Fibroblast of skin of right quadriceps (primary cell): ENCODE measurements at regions not wholly inside any gene's neighbourhood (a gene's known extent, or its start where the extent isn't known, plus 50 kb on each side); places are given as distances from the start of the nearest gene placed in this dataset.

Source experiments
- DNase-seq: peaks from one replicate; pipeline ENCODE4 v3.0.0-alpha.2; 2013

DNA sequence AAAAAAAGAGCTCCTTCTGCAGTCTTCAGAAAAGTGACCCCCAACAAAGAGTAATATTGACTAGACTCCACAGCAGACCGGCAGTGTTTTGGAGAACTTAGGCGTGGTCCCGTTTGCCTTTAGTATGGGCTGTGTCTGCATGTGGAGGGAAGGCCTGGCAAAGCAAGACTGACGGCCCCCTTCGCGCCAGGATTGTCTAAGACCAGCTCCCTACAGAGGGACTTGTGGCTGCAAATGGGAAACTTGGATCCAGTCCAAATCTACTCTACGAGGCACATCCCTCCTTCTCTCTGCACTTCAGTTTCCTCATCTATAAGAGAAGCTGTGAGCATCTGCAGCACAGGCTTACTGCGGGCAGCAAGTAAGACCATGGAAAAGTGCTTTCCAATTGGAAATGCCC, 350.0 kb downstream of the ZNF536 start:
- no peak for DNase-seq

DNA sequence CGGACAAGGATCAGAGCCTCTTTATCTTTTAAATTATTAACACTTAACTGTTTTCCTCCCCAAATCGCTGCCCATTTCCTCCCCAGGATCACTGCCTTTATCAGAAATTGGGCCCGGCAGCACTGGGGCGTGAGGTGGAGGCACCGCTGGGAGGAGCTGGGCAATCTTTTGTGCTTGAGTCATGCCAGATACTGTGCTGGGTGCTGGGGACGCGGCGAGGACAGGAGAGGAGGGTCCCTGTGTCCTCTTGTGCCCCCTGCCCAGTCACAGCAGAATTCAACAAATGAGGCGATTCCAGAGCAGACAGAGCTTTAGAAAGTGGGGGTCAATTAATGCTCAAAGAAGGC, 347.8 kb downstream of the ZNF536 start:
- peak; percentile 31 for DNase-seq

DNA sequence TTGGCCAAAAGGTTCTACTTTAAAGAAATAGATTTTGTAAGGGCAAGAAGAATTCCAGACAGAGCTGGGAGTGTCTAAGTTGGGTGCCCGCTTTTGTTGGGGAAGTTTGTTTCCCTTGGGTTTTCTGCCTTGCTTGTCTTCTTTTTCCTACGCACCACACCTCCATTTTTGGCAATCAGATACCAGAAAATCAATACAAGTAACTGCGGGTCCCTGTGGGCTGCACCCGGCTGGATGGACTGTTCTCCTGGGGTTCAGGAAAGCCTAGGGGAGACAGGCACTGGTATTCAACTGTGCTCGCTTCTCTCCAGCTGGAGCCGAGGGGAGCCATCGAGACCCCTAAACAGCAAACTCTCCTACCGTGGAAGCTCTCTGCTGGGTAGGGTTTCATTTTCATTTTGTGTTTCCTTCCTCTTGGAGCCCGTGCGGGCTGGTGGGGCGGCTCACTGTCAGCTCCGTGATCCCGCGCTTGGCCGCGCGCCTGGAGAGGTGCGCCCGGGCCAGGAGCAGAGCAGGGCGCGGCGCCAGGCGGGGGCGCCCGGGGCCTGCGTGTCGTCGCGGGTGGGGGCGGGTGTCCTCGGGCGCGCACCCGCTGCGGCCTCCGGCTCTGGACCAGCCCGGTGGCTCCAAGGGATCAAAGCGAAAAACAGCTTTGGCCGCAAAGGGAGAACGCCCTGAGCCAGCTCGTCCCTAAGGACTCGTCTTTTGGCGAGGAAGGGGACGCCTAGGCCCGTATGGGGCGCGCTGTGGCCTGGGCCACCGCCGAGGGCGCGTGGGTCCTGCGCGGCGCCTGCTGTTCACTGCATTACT, 347.2 kb downstream of the ZNF536 start:
- peak; percentile 61 for DNase-seq

DNA sequence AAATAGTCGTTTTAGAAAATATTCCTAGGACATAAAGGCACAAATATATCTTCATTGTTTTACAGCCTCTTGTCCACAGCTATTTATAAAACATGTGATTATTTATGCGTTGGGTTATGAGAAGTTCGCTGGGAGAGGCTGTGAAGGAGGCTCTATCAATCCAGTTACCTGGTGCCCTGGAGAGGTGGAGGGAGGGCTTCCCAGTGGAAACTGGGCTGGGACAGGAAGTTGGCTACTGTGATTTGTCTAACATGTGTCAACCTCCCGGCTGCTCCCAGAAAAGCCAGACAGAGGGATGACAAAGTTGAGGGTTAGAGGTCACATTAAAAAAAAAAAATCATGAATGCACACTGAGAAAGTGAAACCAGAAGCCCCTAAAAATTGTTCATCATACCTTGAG, 346.5 kb downstream of the ZNF536 start:
- peak; percentile 4 for DNase-seq

DNA sequence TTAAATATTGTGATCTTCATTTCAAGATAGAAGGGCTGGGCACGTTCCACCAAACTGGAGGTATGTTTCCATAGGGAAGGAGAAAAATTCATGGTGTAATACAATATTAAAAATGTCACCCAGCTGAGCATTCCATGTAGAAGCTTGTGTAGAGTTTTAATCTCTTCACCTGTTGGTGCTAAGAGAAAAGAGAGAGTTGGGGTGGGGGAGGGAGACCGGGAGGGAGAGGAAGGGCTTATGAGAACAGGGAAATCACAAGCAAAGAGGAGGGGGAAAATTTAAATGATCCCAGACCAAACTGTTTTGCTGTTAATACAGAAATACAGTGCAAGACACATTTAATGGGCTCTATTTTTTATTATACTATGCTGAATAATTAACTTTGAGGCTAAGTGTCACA, 345.8 kb downstream of the ZNF536 start:
- no peak for DNase-seq

DNA sequence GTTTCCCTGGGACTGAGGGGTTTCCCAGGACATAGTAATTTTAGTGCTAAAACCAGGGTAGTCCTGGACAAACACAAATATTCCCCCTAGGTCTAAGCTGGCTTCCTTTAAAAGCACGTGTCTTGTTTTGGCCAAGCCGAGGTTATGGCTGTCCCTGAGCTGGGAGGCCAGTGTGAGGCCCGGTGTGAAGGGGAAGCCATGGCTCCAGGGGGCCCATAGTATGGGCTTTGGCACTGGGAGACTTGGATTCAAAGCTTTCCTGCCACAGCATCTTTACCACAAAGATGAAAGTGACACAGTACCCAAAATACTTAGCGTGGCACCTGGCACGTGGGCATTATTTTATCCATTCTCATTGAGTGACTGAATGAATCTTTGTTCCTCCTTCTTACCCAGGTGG, 345.2 kb downstream of the ZNF536 start:
- DNase-seq, result no peak

DNA sequence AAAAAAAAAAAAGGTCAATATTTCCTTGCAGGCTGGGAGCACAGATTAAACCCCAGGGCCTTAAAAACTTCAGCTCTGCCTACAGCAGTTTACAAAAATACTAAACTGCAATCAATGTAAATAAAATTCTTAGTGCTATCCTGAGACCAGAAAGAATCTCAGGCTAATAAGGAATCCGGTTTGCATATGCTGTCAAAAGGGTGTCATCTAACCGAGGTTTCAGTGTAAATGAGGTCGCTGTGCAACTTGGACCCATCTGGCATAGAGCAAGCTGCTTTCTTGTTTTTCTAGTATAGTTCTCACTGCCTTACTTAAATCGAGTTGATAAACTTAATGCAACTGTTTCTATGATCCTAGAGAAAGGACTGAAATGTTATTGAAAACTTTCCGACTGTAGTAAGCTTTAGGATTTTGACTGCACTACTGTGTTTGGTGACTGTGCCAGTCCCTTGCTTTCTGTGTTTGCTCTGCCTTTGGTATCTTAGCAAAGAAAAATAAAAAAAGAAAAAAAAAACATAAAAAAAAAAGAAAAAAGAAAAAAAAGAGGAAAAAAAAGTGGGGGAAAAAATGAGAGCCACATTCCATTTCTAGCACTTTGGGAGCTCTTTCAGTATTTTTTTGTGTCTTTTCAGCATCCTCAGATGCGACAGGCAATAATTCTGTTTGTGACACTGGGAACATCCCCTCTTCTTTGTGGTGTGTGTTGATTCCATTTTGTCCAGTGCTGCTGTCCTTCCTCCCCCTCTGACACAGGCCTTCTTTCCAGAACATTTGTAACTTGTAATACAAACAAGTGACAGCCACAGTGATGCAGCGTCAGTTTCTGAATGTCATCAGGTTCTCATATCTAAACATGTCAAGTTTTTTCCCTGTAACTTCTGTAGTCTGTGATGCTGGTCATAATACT, 340.5 kb downstream of the ZNF536 start:
- DNase-seq, result no peak

DNA sequence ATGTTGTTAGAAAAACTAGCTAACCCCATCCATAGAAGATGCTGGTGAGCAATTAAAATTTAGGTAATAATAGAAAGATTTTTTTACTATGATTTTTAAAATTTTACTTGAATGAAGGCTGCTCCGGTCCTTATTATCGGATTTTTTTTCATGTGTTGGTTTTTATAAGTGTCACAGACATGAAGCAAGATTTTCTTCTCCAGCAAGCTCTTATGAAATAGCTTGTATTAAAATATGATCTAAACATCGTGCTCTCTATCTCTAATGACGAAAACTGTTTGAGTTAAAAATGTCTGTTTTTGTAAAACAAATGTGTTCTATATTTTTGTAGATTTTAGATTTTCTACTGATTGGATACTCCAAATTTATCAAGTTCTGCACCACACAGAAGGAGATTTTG, 339.6 kb downstream of the ZNF536 start:
- DNase-seq, result no peak

DNA sequence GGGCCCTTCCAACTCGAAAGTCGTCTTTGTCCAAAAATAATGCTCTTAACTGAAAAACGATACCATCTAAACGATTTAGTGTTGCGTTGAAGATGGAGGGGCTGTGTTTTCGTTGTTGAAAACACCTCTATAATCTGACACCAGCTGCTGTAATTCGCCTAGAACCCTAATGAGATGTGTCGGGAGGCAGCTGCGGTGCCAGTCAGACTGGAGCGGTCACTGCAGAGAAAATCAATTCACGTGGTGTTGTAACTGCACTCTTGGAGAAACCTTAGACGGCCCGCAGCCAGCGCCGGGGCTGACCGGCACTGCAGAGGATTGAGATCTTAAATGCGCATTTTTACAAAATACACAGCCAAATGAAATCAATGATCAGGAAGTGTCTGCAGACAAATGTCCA, 339.1 kb downstream of the ZNF536 start:
- no peak for DNase-seq

DNA sequence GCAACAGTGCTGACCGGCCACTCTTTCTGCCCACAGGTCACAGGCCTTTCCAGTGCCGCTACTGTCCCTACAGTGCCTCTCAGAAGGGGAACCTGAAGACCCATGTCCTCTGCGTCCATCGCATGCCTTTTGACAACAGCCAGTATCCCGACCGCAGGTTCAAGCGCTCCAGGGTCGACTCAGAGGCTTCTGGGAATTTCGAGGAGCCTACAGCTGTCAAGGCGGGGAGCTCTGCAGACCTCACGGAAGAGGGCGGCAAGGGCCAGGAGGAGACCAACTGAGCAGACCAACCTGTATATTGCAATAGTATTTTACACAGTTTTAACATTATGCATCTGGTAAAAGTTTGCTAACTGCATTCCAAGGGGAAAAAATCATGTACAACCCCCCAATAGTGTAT, 338.5 kb downstream of the ZNF536 start:
- DNase-seq, result no peak

DNA sequence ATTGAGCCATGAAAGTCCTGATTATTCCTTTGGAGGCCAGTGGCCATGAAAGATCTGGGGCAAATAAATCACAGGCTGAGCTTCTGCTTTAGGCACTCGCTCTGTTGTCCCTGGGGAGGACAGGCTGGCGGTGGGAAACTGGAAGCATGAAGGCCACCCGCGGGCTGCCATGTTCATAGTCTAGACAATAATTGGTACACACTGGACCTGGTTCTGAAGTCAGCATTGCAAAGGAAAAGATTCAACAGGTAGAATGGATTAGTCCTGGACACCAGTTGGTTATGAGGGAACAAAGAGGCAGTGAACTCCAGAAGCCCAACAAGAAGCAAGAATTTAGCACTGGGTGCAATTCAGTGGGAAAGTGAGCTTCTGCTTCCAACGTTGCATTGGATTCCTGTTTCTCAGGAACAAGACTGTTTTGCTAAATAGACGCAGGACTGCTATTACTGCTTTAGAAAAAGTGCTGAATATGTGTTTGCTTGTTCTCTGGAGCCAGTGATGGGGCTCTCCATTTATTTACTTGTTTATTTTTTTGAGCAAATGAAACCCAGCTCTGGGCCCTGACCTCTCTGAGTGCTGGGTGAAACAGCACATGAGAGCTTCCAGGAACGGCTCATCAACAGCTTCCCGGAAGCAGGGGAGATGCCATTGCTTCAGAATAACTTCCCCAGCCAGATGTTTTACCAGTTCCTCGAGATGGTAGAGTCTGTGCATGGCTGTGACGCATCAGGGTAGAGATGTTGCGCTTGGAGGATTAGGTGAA, 336.4 kb downstream of the ZNF536 start:
- DNase-seq, result no peak

DNA sequence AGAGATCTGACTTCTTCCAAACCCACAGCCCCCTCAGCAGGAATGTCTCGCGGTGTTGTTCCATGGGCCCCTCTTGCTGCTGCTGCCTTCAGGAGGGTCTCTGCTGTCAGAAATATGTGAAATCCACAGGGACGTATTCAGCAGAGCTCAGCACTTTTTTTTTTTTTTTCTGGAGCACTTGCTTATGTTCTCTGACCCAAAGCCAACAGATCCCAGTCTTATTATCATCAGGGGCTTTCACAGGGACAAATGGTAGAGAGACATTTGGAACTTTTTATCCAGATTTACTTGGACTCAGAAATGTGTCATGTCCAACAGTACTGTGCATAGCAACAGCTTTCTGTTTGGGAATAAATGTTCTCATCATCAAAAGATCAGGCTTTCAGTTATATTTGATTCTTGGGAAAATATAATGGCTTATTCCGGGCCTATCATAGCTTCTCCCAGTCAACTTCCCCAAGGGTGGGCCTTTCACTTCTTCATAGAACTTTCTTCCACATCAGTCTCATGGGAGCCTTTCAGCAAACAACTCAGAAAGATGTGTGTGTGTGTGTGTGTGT, 332.7 kb downstream of the ZNF536 start:
- no peak for DNase-seq

DNA sequence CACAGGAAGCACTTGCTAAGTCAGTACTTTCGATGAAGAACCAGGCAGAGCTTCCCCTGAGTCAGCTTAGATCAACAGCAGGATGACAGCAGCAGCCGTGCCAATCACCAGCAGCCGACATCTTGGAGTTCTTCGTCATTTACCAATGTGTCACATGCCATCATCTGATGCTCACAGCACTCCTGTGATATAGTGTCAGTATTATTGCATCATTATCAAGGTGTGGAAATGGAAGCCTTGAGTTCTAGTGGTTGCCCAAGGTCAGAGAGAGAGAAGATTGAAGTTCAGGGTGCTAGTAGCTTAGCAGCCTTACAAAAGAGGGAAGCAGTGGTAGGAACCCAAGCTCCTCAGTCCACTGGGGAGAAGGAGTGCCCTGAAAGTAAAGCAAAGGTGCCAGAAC, 331.5 kb downstream of the ZNF536 start:
- DNase-seq, result no peak

DNA sequence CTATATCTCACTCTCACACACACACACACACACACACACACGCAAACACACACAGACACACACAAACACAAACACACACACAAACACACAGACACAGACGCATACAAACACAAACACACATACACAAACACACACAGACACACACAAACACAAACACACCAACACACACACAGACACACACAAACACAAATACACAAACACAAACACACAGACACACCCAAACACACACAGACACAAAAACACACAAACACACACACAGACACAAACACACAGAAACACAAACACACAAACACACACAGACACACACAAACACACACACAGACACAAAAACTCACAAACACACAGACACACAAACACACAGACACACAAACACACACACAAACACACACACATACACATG, 329.0 kb downstream of the ZNF536 start:
- DNase-seq, result no peak

DNA sequence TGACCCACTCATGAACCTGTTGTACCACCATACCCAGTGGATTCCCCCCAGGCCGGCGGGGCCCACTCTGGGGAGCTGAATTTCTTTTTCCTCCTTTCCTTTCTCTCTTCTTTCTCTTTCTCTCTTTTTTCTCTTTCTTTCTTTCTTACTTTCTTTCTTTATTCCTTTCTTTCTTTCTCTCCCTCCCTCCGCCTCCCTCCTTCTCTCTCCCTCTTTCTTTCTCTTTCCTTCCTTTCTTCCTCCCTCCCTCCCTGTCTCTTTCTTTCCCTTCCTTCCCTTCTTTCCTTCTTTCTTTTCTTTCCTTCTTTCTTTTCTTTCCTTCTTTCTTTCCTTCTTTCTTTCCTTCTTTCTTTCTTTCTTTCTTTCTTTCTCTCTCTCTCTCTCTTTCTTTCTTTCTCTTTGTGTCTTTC, 327.7 kb downstream of the ZNF536 start:
- DNase-seq, result no peak

DNA sequence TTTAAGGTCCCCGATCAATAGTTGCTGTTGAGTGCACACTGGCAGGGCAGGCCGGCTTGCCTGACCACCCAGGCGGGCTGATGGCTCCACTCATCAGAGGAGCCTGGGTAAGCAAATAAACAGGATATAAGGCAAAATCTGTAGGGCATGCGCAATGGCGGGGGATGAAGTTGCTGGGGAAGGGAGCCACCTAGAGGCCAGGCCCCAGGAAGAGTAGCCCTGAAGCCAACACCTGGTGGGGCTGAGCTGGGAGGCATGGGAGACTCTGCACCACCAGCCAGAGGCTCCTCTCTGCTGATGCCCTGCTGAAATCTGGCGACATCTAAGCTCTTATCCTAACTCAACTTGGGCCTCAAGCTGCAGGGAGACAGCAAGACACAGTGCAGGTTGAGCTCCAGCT, 324.3 kb downstream of the ZNF536 start:
- DNase-seq, result no peak

DNA sequence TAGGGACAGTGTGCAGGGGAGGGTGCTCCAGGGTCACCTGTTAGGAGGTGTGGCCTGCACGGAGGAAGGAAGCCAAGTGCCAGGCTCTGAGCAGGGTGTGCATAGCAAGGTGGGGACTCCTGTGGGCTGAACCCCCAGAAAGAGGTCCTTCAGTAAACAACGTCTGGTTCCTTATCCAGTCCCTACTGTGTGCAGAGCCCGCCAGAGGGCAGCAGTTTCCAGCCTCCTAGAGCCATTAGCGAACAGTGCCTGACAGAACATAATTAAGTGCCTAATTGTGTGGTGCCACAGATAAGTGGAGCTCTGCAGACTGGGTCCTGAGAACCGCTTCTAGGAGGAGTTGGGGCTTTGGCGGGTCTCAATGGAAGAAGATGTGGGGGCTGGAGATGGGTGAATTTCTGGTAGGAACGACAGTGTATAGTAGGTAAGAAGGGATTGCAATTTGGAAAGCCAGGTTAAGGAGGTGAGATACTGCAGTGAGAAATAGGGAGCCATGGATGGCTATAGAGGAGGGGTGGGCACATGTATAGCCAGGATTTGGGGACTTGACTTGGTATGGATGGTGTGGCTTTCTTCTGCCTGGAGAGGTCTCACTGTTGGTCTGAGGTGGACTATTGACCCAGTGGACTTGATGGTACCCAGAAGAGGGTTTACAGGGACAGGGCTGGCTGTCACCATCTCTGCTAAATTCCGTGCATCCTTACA, 323.1 kb downstream of the ZNF536 start:
- DNase-seq, result no peak

DNA sequence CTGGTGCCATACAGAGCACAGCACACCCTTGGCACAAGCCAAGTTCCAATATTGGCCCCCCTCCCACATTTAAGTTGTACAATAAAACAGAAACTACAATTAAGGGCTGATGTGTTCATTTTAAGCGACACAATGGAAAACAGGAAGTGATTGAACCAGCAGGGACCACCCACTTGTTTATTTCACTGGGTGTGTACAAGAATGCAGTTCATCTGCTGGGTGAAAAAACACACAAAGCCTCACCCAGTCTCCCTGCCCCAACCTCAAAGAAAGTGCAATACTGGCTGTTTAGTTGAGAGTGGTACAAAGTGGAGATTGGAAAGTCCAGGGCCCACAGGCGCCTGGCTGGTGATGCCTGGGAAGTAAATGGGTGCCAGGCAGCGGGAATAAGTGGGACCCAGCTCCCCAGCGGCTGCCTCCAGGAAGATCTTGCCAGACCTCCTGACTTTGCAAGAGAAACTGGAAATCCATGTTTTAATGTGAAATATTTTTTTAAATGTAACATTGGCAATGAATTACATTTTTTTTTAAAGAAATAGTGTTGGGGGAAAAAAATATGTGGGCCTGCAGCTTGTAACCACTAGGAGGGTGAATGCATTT, 322.1 kb downstream of the ZNF536 start:
- DNase-seq, result no peak

DNA sequence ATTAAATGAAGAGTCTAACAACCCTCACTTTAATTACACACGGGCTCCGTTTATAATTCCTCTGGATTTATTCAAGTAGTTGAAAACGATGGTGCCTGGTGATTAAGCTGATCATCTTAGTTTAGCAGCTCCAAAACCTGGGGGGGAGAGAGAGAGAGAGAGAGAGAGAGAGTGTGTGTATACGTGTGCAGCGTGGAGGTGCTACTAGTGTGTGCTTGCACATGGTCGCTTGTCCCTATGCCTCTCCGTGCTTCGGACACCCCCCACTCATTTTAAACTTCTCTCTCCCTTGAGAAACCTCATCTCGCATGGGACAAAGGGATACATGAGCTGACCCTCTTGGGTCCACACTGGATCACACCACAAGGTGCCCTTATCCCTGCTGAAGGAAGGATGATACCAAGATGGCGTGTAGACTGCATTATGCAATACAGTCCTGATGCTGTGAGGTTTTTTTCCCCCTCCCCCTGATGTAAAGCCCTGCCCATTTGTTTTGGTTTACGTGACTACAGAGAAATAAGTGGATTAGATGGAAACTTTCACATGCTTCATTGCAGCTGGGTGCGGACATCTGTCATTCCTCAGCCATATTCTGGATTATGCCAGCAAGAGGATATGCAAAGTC, 320.8 kb downstream of the ZNF536 start:
- DNase-seq, result peak; percentile 43

DNA sequence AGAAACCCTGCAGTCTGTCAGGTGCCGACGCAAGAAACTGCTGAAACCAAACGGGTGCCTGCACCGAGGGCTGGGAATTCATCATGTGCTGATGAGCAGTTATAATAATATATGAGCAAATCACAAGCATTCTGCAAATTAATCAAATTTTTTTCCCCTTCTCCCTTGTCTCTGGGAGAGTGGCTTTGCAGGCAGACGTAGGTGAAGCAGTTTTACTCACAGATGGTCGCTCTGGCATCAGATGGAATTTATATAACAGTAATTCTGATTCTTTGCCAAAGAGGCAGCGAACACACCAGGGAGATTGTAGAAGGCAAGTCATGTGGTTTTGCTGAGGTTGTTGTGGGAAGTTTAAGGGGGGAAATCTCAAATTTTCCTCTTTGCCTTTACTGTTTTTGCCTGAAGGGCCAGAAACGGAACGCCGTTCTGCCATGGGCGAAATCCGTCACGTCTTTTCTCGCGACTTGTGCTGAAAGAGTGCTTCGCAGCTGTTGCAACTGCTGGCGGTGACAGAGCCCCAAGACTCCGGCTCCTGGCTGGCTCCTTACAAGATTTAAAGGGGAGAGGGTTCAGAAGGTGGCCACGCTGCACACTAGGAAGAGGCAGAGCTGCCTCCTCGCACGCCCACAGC, 320.1 kb downstream of the ZNF536 start:
- DNase-seq, result peak; percentile 69

DNA sequence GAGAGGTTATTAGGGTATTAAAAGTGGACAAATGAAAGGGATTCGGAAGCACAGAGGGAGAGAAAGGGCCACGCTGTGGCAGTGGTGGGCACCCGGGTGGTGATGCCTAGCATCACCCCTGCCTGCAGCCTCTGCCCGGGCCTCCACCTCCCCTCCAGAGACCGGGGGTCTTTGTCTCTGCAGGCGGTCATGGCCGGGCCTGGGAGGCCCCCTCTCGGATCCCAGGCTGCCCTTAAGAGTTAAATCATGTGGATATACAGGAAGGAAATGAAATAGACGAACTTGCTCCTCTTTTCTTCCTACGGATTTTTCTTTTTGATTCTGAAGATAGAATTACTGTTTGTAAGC, 319.6 kb downstream of the ZNF536 start:
- DNase-seq, result no peak
